Suppressor macrophage treated with lipopolysaccharide for 1 hour (primary cell): ENCODE measurements at regions not wholly inside any gene's neighbourhood (a gene's known extent, or its start where the extent isn't known, plus 50 kb on each side); places are given as distances from the start of the nearest gene placed in this dataset.

Experiments used
- DNase-seq, 3 donors: peaks; one replicate each; pipeline ENCODE4 v3.0.0-alpha.2; 2020 to 2022

DNA sequence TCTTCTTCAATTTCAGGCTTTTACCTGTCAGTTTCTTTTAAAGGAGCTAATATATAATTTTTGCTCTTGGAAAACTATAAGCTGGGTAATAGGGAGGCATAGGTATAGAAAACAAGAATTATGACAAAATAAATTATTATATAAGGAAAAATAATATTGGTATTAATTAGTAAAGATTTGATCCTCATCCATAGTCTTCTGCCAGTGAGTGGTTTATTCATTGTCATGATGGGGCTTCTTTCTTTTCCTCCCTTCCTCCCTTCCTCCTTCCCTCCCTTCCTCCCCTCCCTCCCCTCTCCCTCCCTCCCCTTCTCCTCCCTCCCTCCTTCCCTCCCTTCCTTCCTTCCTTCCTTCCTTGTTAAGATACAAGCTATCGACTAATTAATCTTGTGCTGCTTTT lies 698.6 kb downstream of the SORCS3 start:
- no peak for DNase-seq

DNA sequence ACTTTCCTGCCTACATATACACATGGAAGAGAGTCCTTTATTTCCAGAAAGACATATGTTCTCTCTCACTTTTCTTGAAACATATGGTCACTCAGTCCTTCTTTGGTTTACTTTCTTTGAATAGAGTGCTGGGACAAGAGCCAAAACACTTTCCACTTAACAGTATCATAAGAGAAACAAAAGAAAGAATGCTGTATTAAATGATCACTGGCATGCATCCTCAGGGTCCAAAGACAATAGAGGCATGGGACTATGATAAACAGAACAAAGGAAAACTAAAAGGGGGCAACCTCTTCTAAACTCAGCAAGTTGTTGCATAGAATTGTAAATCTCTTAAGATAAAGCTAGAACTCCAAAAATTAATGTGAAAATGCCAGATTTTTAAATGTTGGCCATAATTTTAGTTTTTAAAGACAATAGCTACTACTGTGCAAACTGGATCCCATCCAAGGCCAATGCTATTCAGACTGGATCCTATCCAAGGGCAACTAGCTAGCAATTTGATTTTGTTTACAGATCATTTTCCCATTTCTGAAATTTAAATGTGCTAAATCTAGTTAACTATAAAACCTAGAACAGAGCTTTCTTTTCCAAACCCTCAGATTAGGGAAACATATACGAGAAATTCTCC lies 687.5 kb downstream of the SORCS3 start:
- DNase-seq = no peak
